Spleen (tissue), 11 donors: ENCODE measurements at regions not wholly inside any gene's neighbourhood (a gene's known extent, or its start where the extent isn't known, plus 50 kb on each side); places are given as distances from the start of the nearest gene placed in this dataset.

Experiments used
- DNase-seq: peaks from one replicate; pipeline ENCODE4 v3.0.0-alpha.2; 2020
- H3K27ac ChIP-seq, 8 donors: fragments of 200-600 bp; sonication (generic) in 7 of 8; 1 replicate in 4 of 8; 2 replicates in 4 of 8; pipeline versions ENCODE4 v1.5.0 to v1.8.0; 2016 to 2021; ENCODE audit warnings: inconsistent platforms in 4 of 8, mild to moderate bottlenecking in 4 of 8, moderate library complexity in 1 of 8
- H3K27me3 ChIP-seq, 7 donors: fragments of 200-600 bp; sonication (generic) in 6 of 7; replicated peaks in 1 of 7; 1 replicate in 4 of 7; 2 replicates in 3 of 7; pipeline versions ENCODE4 v1.5.0 to v1.8.0; 2016 to 2021; ENCODE audit warnings: inconsistent platforms in 3 of 7, mild to moderate bottlenecking in 1 of 7
- H3K36me3 ChIP-seq, 6 donors: fragments of 200-600 bp; sonication (generic) in 5 of 6; 1 replicate in 4 of 6; 2 replicates in 2 of 6; pipeline versions ENCODE4 v1.5.0 to v1.8.0; 2016 to 2021; ENCODE audit warnings: inconsistent platforms in 2 of 6
- H3K4me1 ChIP-seq, 6 donors: fragments of 200-600 bp; sonication (generic) in 5 of 6; 1 replicate in 3 of 6; 2 replicates in 3 of 6; pipeline versions ENCODE4 v1.5.0 to v1.8.0; 2016 to 2021; ENCODE audit warnings: inconsistent platforms in 3 of 6
- H3K4me3 ChIP-seq, 8 donors: fragments of 200-600 bp; sonication (generic) in 7 of 8; 1 replicate in 4 of 8; 2 replicates in 4 of 8; pipeline versions ENCODE4 v1.5.0 to v1.8.0; 2016 to 2021; ENCODE audit warnings: inconsistent platforms in 4 of 8, mild to moderate bottlenecking in 4 of 8, moderate library complexity in 2 of 8
- H3K9me3 ChIP-seq, 8 donors: fragments of 200-600 bp; sonication (generic) in 7 of 8; 1 replicate in 4 of 8; 2 replicates in 4 of 8; pipeline versions ENCODE4 v1.5.0 to v1.8.0; 2016 to 2021; ENCODE audit warnings: inconsistent platforms in 4 of 8
- POLR2A ChIP-seq, 3 donors: fragments of 450-650 bp; IDR thresholded peaks; one replicate each; pipeline ENCODE4 v1.5.1; 2017; ENCODE audit warnings: antibody characterized with exemption in 3 of 3, mild to moderate bottlenecking in 1 of 3
- POLR2AphosphoS5 ChIP-seq, 3 donors: sonication (generic); formaldehyde crosslinking; IDR thresholded peaks; one replicate each; pipeline ENCODE4 v1.5.1; 2017; ENCODE audit warnings: antibody characterized with exemption in 3 of 3
- WGBS, 5 donors: extraction: QIAGEN DNeasy Blood & Tissue Kit in 3 of 5; methylation state at CpG; one replicate each; pipeline versions ENCODE4 v1.1.5 to v1.1.7; 2013 to 2018; 5-methylcytosine and 5-hydroxymethylcytosine counted together
- intact Hi-C: fragments of 100-400 bp; cut with DNase I; formaldehyde crosslinking; loops from one replicate; pipeline ENCODE4 v1.15.0; 2023; ENCODE audit warnings: low total_unique reads
- TF ChIP-seq, protein P1 (sequence below), 11 experiments: fragments of 200-600 bp in 7 of 11; fragments of 450-650 bp in 4 of 11; sonication (generic) in 4 of 11; IDR thresholded peaks in 8 of 11; conservative IDR thresholded peaks in 3 of 11; 1 replicate in 7 of 11; 2 replicates in 4 of 11; pipeline versions ENCODE4 v1.4.0 to v1.8.0; 2016 to 2021; ENCODE audit warnings: antibody characterized with exemption in 11 of 11, inconsistent platforms in 4 of 11, mild to moderate bottlenecking in 1 of 11
- donor health status: healthy with polysubstance abuse.
- donor health status: DM: no; HTN: no; CAD: no; lungs with moderate emphysema.
- donor health status: DM: no; HTN: no; CAD: no.
- donor health status: Bipolar disorder and iron deficiency.
- donor health status: healthy.
- donor health status: DM: no; HTN: no; CAD: no.
- donor health status: DM: yes; HTN: yes; CAD: no.

DNA sequence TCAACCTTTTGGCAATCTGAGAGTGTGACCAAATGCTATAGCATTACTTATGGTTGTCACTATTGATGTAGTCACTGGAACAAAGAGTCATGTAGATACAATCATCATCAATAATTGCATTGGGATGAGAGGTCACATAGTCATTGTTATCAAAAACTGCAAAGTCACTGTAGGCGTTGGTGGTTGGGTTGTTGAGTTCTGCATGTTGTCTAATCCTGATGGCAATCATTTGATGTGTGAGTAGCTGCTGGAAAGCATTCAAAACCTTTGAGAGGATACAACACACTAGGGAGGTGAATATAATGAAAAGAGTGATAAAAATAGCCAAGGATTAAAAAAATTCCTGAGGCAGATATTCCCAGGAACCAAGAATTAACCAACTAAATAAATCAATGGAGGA is 214.7 kb upstream of the SYT10 start:
- no peak overlapping the region for H3K27ac ChIP-seq
- no peaks in the 10 kb centered on the region for H3K27me3 ChIP-seq
- no peaks in the 10 kb centered on the region for H3K36me3 ChIP-seq
- no peak overlapping the region for H3K4me3 ChIP-seq
- WGBS, 5 donors, result 50 to 77% (median 68%) methylated on average over 1 of the region's 1 CpG
- intact Hi-C loops, result no loop called here
- H3K9me3 ChIP-seq, result peaks cover 0 to 15% (median 6%) of the 10 kb centered on the region in 8 donors
- no peak for DNase-seq
- H3K4me1 ChIP-seq, result no peaks in the 10 kb centered on the region
- TF ChIP-seq, protein P1, sequence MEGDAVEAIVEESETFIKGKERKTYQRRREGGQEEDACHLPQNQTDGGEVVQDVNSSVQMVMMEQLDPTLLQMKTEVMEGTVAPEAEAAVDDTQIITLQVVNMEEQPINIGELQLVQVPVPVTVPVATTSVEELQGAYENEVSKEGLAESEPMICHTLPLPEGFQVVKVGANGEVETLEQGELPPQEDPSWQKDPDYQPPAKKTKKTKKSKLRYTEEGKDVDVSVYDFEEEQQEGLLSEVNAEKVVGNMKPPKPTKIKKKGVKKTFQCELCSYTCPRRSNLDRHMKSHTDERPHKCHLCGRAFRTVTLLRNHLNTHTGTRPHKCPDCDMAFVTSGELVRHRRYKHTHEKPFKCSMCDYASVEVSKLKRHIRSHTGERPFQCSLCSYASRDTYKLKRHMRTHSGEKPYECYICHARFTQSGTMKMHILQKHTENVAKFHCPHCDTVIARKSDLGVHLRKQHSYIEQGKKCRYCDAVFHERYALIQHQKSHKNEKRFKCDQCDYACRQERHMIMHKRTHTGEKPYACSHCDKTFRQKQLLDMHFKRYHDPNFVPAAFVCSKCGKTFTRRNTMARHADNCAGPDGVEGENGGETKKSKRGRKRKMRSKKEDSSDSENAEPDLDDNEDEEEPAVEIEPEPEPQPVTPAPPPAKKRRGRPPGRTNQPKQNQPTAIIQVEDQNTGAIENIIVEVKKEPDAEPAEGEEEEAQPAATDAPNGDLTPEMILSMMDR (IDR thresholded peaks at IDR 0.05 in 8 of 11, conservative IDR thresholded peaks at IDR 0.05 in 3 of 11), result no peak
- no peak for TF ChIP-seq POLR2A (IDR thresholded peaks at IDR 0.05)
- no peak for TF ChIP-seq POLR2AphosphoS5 (IDR thresholded peaks at IDR 0.05)

DNA sequence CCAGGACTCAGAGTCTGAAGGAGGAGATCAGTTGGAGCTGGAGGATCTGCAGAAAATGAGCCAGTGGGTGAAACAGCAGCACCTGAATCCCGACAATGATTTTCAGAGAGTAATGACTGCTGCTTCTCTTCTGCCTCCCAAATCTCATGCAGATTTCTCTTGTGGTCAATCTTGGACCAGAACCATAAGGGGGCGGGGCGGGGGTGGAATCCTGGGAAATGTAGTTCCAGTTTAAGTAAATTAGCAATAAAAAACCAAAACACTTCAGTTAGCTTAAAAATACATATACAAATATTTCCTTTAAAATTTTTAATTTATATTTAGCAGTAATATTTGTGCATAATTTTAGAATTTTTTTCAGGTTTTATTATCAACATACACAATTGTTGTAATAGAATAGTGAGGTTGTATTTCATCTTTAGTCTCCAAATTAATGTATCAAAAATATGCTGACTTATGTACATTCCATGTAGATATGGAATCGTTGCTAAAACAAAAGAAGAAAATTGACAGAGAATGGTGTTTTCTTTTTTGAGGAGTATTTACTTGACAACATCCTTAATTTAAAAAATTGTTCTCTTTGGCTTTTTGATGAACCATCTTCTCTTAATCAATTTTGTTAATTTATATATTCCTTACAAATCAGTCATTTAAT is 223.5 kb upstream of the SYT10 start:
- Histone ChIP-seq H3K27ac (no peak overlapping the region), H3K4me1 (no peaks in the 10 kb centered on the region), H3K36me3 (no peaks in the 10 kb centered on the region), H3K4me3 (no peak overlapping the region), H3K27me3 (no peaks in the 10 kb centered on the region), H3K9me3 (no peaks in the 10 kb centered on the region)
- DNase-seq, result no peak
- TF ChIP-seq POLR2A (IDR thresholded peaks at IDR 0.05) (no peak), POLR2AphosphoS5 (IDR thresholded peaks at IDR 0.05) (no peak)
- TF ChIP-seq, protein P1 (IDR thresholded peaks at IDR 0.05 in 8 of 11, conservative IDR thresholded peaks at IDR 0.05 in 3 of 11), result no peak
- WGBS, 5 donors, result 72 to 83% (median 83%) methylated on average over 4 of the region's 4 CpGs
- intact Hi-C loops, result no loop called here

DNA sequence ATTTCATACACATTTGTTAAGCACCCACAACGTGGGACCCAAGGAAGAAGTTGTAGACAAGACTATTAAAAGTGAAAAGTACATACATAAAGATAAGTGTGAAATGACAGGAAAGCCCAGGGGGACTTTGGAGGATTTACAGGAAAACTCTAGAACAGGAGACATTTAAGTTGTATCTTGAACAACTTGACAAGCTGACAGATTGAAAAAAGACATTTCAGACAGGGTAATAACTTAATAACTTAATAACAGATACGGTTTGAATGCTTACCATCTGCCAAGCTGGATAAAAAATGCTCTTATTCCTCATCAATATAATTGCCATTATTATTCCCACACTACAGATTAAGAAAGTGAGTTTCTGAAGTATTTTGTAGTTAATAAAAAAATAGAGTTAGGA is 229.7 kb upstream of the SYT10 start:
- no peak overlapping the region for H3K4me3 ChIP-seq
- no peak overlapping the region for H3K27ac ChIP-seq
- H3K4me1 ChIP-seq, result no peaks in the 10 kb centered on the region
- no peak for DNase-seq
- intact Hi-C loops, result no loop called here
- TF ChIP-seq POLR2AphosphoS5 (IDR thresholded peaks at IDR 0.05), result no peak
- TF ChIP-seq POLR2A (IDR thresholded peaks at IDR 0.05), result no peak
- TF ChIP-seq, protein P1 (IDR thresholded peaks at IDR 0.05 in 8 of 11, conservative IDR thresholded peaks at IDR 0.05 in 3 of 11), result no peak
- H3K27me3 ChIP-seq, result no peaks in the 10 kb centered on the region
- H3K36me3 ChIP-seq, result no peaks in the 10 kb centered on the region
- H3K9me3 ChIP-seq, result peaks cover 0 to 4% (median 0%) of the 10 kb centered on the region in 8 donors
- 42 to 59% (median 50%) methylated on average over 2 of the region's 2 CpGs for WGBS, 5 donors

DNA sequence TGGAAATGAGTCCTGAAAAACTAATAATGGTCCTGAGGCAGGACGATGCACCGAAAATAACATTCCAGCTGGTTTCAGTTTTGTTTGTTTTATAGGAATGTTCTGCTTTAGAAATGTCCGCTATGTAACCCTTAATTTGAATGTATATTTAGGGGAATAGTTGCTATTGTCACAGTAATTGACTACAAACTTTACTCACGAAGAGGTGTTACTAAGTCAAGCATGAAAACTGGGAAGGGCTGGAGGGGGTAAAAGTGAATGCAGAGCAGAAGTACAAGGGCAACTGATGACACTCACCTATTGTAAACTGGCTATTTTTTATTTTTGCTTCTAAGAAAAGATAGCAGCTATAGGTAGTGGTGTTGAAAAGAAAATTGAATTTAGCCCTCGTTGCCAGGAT is 230.7 kb upstream of the SYT10 start:
- H3K27me3 ChIP-seq, result no peaks in the 10 kb centered on the region
- no peak overlapping the region for H3K27ac ChIP-seq
- intact Hi-C loops, result no loop called here
- H3K4me3 ChIP-seq, result no peak overlapping the region
- 60 to 70% (median 65%) methylated on average over 5 of the region's 5 CpGs for WGBS, 5 donors
- H3K9me3 ChIP-seq, result peaks cover 0 to 4% (median 0%) of the 10 kb centered on the region in 8 donors
- H3K36me3 ChIP-seq, result no peaks in the 10 kb centered on the region
- TF ChIP-seq, protein P1 (IDR thresholded peaks at IDR 0.05 in 8 of 11, conservative IDR thresholded peaks at IDR 0.05 in 3 of 11), result no peak
- TF ChIP-seq POLR2AphosphoS5 (IDR thresholded peaks at IDR 0.05), result no peak
- no peak for TF ChIP-seq POLR2A (IDR thresholded peaks at IDR 0.05)
- H3K4me1 ChIP-seq, result no peaks in the 10 kb centered on the region
- no peak for DNase-seq
